GM19035 (cell line): ENCODE measurements at regions not wholly inside any gene's neighbourhood (a gene's known extent, or its start where the extent isn't known, plus 50 kb on each side); places are given as distances from the start of the nearest gene placed in this dataset.

ENCODE experiments used
- ATAC-seq: cut with Tn5 transposase; IDR thresholded peaks from one replicate; pipeline ENCODE4 v1.9.1; 2021; ENCODE audit not compliant: unreplicated experiment

- no peak for ATAC-seq
These were observed 127.5 kb downstream of the SS18 start for GRCh38 chr18:25962919-25963318.

- no peak for ATAC-seq
These were observed 128.2 kb downstream of the SS18 start for GRCh38 chr18:25962176-25962575.

GRCh38 chr18:25957017-25957416 is 133.4 kb downstream of the SS18 start:
- no peak for ATAC-seq

GRCh38 chr18:25953111-25953510 is 137.3 kb downstream of the SS18 start:
- ATAC-seq = no peak

GRCh38 chr18:25950321-25950720 is 140.1 kb downstream of the SS18 start:
- no peak for ATAC-seq

- no peak for ATAC-seq
These were observed 143.9 kb downstream of the SS18 start for GRCh38 chr18:25946540-25946939.

GRCh38 chr18:25935356-25935755 is 155.1 kb downstream of the SS18 start:
- no peak for ATAC-seq

- no peak for ATAC-seq
These were observed 159.3 kb downstream of the SS18 start for GRCh38 chr18:25931126-25931525.

GRCh38 chr18:25929787-25930186 is 160.6 kb downstream of the SS18 start:
- ATAC-seq = no peak

- ATAC-seq = no peak
These were observed 162.6 kb downstream of the SS18 start for GRCh38 chr18:25927830-25928229.

- ATAC-seq = no peak
These were observed 167.2 kb downstream of the SS18 start for GRCh38 chr18:25923193-25923592.

- ATAC-seq = peak; percentile 87
These were observed 168.6 kb downstream of the SS18 start for GRCh38 chr18:25921677-25922421.

GRCh38 chr18:25915907-25916306 is 174.5 kb downstream of the SS18 start:
- ATAC-seq = no peak

- no peak for ATAC-seq
These were observed 191.4 kb downstream of the SS18 start for GRCh38 chr18:25898965-25899364.

GRCh38 chr18:25896956-25897355 is 193.5 kb downstream of the SS18 start:
- ATAC-seq = no peak

- ATAC-seq = peak; percentile 83
These were observed 194.1 kb downstream of the SS18 start for GRCh38 chr18:25896178-25896780.

GRCh38 chr18:25895518-25895917 is 194.9 kb downstream of the SS18 start:
- ATAC-seq = peak; percentile 11

GRCh38 chr18:25886283-25886682 is 204.1 kb downstream of the SS18 start:
- ATAC-seq = no peak

GRCh38 chr18:25883091-25883490 is 207.3 kb downstream of the SS18 start:
- ATAC-seq = no peak

- ATAC-seq = no peak
These were observed 209.3 kb downstream of the SS18 start for GRCh38 chr18:25881149-25881548.

- no peak for ATAC-seq
These were observed 210.0 kb downstream of the SS18 start for GRCh38 chr18:25880441-25880840.

GRCh38 chr18:25876330-25876948 is 214.0 kb downstream of the SS18 start:
- ATAC-seq = no peak
